ENCODE measurements at regions not wholly inside any gene's neighbourhood (a gene's known extent, or its start where the extent isn't known, plus 50 kb on each side); places are given as distances from the start of the nearest gene placed in this dataset.

DNA sequence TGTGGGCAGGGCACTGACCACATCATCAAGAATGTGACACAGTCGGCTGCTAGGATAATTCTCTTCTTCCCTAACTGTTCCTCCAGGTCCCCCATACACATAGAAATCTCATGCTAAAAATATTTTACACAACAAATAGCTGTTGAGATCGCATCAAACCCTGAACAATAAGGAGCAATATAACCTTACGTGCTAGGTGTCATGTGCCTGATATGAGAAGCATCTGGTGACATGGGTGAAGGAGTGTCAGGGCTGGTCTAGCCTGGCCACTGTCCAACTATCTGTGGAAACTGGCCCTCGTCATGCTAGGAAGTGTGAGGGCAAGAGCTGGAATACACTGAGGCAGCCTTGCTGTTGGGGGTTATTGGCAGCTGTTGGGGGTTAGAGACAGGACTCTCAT is 167.3 kb upstream of the PGRMC2 start:
- H3K4me3 ChIP-seq (ENCODE audit: low read depth, low read length): no peak overlapping the region
- DNase-seq (ENCODE audit: low read depth) (peak; percentile 22), FAIRE-seq (no peak)
- H3K36me3 ChIP-seq (ENCODE audit: control insufficient read depth, insufficient read depth, low read length): no peaks in the 10 kb centered on the region
- no peaks in the 10 kb centered on the region for H3K27me3 ChIP-seq (ENCODE audit: control insufficient read depth, insufficient read depth, low read length)
- TF ChIP-seq, protein P1, sequence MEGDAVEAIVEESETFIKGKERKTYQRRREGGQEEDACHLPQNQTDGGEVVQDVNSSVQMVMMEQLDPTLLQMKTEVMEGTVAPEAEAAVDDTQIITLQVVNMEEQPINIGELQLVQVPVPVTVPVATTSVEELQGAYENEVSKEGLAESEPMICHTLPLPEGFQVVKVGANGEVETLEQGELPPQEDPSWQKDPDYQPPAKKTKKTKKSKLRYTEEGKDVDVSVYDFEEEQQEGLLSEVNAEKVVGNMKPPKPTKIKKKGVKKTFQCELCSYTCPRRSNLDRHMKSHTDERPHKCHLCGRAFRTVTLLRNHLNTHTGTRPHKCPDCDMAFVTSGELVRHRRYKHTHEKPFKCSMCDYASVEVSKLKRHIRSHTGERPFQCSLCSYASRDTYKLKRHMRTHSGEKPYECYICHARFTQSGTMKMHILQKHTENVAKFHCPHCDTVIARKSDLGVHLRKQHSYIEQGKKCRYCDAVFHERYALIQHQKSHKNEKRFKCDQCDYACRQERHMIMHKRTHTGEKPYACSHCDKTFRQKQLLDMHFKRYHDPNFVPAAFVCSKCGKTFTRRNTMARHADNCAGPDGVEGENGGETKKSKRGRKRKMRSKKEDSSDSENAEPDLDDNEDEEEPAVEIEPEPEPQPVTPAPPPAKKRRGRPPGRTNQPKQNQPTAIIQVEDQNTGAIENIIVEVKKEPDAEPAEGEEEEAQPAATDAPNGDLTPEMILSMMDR (IDR thresholded peaks at IDR 0.05; ENCODE audit: insufficient read depth, low read length, severe bottlenecking): no peak

DNA sequence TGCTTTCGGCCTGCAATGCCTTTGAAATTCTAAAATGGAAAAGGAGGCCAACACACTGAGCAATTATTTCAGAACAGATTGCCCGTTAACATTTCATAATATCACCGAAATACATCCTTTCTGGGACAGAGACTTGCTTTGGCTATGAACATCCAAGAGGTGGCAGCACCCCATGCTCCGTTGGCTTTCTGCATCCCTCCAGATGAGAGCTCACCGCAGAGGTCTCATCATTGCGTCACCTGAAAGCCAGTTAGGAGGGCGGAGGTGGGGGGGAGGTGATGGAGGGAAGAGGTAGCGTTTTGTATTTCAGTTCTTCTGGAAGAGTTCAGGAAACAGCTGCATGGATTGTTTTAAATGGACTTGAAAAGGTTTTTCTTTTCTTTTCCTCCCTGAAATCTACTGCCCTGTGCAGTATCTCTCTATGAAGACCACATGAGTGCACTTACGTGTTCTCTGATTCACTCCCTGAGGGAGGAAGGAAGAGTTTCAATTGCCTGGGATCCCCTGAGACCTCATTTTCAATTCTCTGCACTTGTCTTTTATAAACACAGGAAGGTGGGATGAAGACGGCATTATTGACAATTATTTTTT is 166.8 kb upstream of the PGRMC2 start:
- TF ChIP-seq, protein P1 (IDR thresholded peaks at IDR 0.05; ENCODE audit: insufficient read depth, low read length, severe bottlenecking): peak; percentile 86
- Histone ChIP-seq H3K36me3 (ENCODE audit: control insufficient read depth, insufficient read depth, low read length) (no peaks in the 10 kb centered on the region), H3K27me3 (ENCODE audit: control insufficient read depth, insufficient read depth, low read length) (no peaks in the 10 kb centered on the region), H3K4me3 (ENCODE audit: low read depth, low read length) (no peak overlapping the region)
- DNase-seq (ENCODE audit: low read depth) (peak; percentile 84), FAIRE-seq (no peak)

DNA sequence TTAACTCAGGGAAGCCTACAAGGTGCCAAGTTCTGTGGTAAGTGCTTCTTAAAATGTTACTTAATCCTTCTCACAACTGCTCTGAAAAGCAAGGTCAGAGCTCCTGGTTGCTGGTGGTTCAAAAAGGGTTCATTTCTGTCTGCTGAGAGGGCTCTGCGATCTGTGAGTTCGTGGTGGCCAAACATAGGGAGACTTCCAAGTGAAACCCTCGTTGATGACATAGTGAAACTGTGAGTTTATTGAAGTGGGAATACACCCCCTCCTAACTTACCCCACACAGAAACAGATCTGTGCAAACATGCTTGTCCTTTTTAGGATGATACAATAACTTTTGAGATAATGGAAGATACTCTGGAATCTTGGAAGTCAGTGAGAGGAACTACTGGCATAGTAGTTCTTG is 164.8 kb upstream of the PGRMC2 start:
- Histone ChIP-seq H3K36me3 (ENCODE audit: control insufficient read depth, insufficient read depth, low read length) (no peaks in the 10 kb centered on the region), H3K27me3 (ENCODE audit: control insufficient read depth, insufficient read depth, low read length) (no peaks in the 10 kb centered on the region), H3K4me3 (ENCODE audit: low read depth, low read length) (no peak overlapping the region)
- FAIRE-seq (no peak), DNase-seq (ENCODE audit: low read depth) (no peak)
- TF ChIP-seq, protein P1 (IDR thresholded peaks at IDR 0.05; ENCODE audit: insufficient read depth, low read length, severe bottlenecking): no peak

DNA sequence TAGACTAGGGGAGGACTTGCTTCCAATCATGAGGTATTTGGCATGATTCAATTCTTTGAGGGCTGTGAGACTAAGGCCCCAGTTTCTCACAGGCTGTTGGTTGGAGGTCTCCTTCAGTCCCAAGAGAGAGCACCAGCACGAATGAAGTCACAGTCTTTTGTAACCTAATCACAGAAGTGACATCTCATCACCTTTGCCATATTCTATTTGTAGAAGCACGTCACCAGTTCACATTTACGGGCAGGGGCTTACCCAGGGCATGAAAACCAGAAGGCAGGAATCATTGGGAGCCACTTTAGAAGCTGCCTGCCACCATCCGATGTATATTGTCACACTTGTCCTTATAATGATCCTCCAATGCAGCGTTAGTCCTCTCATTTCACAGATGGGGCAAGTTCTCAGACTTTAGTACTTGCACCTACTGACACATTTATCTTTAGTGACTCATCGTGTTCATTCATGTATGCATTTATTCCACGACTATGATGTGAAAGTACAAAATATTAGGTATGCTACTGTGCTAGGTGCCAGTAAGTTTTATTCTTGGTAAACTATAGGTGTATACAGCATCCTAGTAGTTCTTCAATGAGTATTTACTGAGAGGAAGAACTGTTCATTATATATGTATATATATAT is 163.8 kb upstream of the PGRMC2 start:
- Histone ChIP-seq H3K27me3 (ENCODE audit: control insufficient read depth, insufficient read depth, low read length) (no peaks in the 10 kb centered on the region), H3K36me3 (ENCODE audit: control insufficient read depth, insufficient read depth, low read length) (no peaks in the 10 kb centered on the region), H3K4me3 (ENCODE audit: low read depth, low read length) (no peak overlapping the region)
- peak; percentile 55 for FAIRE-seq
- TF ChIP-seq, protein P1 (IDR thresholded peaks at IDR 0.05; ENCODE audit: insufficient read depth, low read length, severe bottlenecking): no peak
- DNase-seq (ENCODE audit: low read depth): peak; percentile 42

DNA sequence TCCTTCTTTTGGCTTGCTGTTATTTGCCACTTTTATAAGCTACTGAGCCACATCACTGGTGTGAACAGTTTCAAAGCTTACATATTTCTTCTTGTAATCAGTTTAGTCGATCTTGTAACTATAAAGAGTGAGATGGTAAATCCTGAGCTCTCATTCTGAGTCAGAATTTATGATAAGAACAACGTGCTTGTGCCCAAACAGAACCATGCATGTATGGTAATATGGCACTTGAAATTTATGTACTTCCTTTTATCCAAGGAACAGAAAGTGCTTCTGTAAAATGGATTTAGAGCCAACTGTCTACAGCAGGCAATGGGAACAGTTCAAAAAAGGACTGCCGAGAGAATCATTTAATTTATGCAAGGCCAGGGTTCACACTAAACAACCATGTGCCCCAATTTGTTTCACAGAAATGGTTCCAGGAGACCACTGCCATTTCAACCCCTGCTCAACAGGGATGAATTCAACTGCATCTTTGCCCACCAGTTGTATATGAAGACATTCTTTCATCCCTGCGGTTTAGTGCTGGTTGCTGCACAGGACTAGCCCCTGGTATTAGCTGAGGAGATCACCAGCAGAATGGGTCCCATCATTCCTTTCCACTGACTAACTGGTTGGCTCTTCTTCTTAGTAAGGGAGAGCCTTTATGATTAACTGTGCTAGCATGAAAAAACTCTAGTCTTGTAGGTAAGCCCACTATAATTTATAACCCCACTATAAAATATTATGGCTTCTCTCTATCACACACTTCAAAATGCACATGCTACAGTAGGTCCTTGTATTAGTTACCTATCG is 162.9 kb upstream of the PGRMC2 start:
- Histone ChIP-seq H3K27me3 (ENCODE audit: control insufficient read depth, insufficient read depth, low read length) (no peaks in the 10 kb centered on the region), H3K36me3 (ENCODE audit: control insufficient read depth, insufficient read depth, low read length) (no peaks in the 10 kb centered on the region), H3K4me3 (ENCODE audit: low read depth, low read length) (no peak overlapping the region)
- FAIRE-seq (no peak), DNase-seq (ENCODE audit: low read depth) (no peak)
- TF ChIP-seq, protein P1 (IDR thresholded peaks at IDR 0.05; ENCODE audit: insufficient read depth, low read length, severe bottlenecking): no peak

Data from bronchial epithelial cell (primary cell).